DMS153 (cell line): ENCODE measurements at regions not wholly inside any gene's neighbourhood (a gene's known extent, or its start where the extent isn't known, plus 50 kb on each side); places are given as distances from the start of the nearest gene placed in this dataset.
"Not testable (repeated sequence)": the region's sequence is repeated elsewhere in the genome, so short reads cannot be mapped to it uniquely, and the experiment has no call there.

Experiments
- DNase-seq: peaks from one replicate; lab custom pipeline; 2025; lab: John Stamatoyannopoulos, UW

DNA sequence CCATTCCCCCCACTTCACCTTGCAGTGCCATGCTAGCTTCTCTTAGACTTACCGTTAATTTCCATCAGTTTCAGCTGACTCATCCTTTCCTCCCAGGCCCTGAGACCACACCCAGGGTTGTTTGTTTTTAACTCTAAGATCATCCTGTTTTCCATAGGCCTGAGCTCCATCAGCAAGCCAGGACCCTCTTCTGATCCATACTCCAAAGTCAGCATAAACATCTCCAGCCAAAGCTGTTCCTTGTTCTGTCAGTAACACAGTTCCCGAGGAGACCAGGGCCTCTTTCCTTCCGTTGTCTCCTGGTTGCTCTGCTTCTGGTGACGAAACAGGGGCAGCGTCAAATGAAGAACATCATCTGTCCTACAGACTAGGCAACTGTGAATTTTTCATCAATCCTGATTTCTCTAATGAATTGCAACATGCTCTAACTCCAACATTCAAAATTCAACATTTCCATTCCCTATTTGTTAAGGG lies 83.8 kb upstream of the HNF1B start:
- no peak for DNase-seq

DNA sequence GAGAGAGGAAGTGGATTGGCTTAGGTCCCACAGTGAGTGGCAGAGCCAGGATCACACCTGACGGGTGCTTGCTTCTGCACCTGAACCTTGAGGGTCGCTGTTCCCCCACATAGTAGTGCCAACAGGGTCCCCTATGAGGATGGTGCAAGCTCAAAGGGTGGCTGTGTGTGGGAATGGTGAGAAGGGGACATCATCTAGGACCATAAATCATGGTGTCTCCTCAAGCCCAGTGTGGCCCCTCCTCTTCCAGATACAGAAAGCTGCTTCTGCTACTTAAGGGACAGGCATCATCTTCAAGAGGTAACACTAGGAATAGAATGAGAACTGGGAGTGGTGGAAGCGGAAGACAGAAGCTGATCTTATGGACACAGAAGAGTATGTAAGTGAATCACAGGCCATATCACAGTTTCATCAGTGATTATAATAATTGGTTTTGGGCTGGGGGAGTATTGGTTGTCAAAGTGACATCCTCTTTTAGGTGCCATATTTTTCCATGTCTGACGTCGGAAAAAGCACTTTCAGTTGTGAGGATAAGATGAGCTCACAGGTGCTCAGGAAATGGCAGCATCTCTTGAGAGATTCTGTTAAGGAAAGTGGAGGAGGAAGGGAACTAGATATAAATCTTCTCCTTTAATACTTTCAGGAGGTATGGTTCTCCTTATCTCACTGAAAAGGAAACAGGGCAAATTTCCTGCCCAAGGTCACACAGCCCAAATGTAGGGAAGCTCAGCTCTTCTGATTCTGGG lies 83.2 kb upstream of the HNF1B start:
- no peak for DNase-seq

DNA sequence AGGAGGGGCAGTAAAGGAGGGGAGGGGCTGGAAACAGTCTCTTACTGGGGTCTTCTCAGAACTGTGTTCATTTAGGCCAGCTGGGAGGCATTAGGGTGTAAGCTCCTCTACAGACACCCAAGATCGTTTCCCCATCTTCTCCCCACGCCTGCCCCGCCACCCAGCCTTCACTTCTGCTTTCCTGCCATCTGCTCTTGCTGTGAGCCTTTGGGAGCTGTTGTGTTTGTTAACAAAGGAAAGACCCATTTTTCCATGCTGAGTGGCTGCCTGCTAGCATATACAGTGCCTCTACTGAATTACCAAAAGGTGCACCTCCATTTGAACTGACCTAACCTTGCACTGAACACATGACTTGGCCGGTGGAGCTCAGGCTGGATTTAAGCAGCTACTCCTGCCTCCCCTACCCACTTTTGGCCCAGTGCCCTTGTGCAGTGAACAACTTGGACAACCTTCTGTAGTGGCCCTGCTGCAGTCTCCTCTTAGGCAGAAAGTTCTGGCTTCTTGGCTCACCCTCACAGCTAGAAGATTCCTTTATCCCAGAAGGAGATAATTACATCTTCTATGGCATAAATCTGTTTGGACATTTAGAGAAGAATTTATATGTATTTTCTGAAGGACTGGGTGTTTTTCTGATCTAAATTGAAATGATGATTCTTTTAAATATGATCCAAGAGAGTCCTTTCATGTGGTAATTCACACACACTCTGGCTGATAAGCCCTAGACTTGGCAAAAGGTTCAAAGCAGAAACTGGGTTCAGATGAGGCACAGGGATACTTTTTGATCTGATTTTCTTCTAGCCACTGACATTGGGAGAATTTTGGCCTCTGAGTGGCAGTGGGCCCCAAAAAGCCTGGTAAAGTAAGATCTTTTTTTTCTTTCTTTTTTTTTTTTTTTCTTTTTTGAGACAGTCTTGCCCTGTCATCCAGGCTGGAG lies 81.9 kb upstream of the HNF1B start:
- DNase-seq = no peak

DNA sequence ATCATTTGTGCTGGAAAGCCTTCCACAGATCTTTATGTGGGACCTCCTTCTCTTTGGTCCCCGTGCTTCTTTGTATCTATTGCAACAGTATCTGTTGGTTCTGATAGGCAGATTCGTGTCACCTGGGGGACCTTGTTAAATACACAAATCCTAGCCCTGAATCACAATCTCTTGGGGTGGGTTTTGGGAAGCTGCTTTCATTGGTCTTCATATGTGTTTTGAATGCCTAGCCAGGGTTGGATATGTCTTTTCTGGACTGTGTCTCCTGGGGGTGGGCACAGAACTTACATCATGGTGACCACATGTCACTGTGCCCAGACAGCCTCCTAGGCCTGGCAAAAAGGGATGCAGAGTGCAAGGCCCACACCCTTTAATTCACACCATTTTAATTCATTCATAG lies 81.0 kb upstream of the HNF1B start:
- no peak for DNase-seq

DNA sequence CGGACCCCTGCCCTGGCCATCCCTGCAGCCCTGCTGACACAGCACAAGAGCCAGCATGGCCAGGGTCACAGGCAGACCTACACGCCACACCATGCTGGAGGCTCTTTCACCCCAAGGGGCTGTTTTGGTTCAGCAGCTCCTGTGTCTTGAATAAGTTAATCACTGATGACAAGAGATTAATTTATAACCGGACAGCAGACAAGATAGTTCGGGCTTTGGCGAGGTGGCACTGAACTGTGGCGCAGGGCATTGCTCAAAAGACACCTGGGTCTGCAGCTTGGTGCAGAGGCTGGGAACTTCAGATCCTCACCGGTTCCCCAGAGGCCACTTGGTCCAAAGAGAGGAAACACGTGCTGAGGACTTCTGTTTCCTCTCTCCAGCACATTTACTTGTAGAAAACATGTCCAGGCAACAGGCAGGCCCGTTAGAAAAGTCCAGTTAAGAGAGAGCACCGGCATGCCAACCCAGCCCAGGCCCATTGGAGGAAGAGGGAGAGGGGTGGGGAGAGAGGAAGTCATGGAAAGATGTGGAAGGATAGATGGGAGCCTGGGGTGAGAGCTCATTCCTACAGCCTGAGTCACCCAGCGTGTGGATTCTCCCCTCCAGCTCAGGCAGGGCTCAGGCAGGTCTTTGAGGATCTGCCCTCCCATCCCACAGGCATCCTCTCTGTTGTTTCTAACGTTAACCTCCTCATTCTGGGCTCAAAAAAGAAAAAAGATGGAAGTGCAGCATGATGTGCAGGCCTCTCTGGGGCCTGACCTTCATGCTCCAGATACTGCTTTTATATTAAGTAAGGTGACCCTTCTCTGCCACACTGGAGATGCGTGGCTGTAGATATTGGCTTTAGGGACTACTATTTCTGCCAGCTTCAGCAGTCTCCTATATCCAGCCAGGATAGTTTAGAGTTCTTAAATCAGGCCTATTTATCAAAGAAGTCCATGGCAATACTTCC lies 80.0 kb upstream of the HNF1B start:
- DNase-seq = no peak

DNA sequence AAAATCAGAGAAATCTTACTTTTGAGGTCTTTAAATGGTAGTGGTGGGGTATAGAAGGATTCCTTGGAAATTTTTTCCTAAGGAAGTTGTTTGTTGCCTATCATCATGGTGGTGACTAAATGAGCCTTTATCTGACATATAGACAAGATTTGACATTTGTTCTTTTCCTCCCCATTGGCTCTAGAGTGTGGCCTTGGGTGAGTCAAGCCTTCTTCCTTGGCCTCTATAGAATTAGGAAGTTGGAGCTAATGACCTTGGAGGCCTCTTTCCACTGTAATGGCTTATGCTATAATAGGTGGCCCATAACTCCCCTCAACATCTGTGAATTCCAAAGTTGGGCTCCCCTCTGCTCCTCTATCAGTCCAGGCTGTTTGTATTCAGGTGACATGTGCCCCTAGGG lies 79.1 kb upstream of the HNF1B start:
- no peak for DNase-seq

DNA sequence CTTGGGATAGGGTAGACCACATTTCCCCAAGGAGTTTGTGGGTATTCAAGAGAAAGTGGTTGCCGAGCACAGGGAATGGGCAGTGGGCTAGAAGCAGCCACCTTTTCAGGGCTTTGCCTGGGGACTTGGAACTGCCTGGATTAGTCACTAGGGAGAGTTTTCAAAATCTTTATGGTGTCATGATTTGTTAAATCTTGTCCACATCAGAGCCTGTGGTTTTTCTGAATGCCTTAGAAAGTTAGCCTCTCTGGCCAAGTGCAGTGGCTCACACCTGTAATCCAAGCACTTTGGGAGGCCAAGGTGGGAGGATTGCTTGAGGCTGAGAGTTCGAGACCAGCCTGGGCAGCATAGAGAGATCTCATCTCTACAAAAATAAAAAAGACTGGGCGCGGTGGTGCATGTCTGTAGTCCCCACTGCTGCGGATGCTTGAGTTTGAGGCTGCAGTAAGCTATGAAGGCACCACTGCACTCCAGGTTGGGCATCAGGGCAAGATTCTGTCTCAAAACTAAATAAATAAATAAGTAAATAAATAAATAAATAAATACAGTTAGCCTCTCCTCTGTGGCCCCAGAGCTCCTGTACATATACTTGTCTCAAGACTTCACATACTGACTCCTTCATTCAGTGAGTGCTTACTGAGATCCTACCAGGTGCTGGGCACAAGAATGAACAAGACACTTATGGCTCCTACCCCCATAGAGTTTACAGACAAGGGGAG lies 76.3 kb upstream of the HNF1B start:
- no peak for DNase-seq

DNA sequence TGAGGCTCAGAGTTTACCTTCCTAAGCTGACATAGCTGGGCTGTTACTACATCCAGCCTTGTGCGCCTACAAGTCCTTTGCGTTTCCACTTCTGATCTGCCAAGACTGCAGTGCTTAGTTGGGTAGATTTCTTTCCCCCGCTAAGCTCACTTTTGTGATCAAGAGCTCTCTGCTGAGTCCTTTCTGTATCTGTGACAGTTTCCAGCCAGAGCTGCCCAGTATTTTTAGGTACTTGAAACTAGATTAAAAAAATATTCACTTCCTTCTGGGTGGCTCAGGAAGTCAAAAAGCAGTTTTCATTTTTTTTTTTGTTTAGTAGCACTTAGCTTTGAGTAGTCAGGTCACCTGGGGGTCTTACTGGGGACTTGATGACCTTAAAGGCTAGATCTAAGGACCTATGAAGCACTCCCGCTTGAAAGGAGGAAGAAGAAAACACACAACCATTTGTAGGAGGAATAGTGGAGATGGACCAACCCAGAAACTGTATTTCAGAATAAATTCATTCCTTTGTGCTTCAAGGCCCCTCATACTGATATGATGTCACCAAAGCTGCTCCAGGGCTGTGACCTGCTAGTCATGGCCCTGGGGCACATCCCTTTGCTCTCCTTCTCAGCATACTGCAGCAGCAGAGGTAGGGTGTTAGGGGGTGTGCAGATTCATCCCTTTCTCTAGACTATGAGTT lies 75.6 kb upstream of the HNF1B start:
- DNase-seq = no peak

DNA sequence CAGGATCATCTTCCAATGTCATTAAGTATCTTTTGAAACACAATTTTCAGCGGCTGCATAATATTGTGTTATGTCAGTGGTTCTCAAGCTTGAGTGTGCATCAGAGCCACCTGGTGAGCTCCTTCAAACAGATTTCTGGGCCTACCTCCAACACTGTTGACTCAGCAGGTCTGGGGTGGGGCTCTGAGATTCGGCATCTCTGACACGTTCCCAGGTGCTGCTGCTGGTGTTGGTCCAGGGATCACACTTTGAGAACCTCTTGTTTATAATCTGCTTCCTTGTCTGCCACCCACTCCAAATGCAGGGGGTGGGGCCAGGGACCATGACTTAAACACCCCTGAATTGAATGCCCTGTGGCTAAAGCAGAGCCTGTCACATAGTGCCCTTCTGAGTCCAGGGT lies 73.8 kb upstream of the HNF1B start:
- peak; percentile 63 for DNase-seq

DNA sequence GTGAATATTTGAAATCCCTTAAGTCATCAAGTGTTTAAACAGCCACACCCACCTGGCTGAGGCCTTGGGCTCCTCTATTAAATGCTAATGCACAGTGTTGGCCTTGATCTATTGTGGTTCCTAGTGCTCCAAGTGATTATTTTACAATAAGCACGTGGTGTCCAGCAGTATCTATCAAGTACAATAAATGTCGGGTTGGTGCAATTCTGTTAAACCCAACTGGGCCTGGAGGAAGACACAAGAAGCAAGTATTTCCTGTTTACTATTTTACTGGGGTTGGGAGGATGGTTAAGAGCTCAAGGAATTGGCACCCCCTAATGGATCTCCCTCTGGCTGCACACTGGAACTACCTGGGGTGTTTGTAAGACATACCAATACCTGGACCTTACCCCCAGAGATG lies 72.1 kb upstream of the HNF1B start:
- DNase-seq = no peak

DNA sequence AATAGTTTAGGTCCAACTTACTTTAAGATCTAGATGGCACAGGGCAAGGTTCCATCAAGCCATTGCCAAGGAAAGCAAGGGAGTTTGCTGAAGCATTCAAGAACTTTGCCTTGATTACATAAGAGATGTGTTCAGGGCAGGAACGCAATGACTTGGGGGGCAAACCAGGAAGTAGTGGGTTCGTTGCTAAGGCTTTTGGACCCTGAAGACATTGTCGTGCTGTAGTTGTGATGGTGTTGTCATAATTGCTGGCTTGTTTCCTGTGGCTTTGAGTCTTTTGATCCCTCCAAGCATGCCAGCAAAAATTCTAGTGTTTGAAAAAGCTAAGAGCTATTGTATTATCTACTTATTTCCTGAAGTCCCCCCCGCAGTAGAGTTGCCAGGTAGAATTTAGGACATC lies 70.7 kb upstream of the HNF1B start:
- DNase-seq = no peak

DNA sequence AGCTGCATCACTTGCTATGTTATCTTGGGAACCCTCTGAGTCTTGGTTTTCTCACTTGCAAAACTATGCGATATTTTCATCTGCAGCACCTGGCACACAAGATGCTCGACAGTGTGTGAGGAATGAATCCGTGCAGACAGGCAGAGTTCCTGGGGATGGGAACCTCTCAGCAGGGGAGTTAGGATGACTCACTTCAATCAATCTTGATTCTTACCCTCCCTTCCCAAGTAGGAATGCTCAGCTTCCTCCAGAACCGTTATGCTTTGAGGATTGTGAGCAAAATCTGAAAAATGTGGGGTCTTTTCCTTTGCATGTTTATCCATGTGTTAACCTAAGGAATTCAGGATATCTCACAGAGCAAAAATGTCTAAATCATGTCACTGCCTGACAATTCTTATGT lies 68.9 kb upstream of the HNF1B start:
- DNase-seq = no peak

DNA sequence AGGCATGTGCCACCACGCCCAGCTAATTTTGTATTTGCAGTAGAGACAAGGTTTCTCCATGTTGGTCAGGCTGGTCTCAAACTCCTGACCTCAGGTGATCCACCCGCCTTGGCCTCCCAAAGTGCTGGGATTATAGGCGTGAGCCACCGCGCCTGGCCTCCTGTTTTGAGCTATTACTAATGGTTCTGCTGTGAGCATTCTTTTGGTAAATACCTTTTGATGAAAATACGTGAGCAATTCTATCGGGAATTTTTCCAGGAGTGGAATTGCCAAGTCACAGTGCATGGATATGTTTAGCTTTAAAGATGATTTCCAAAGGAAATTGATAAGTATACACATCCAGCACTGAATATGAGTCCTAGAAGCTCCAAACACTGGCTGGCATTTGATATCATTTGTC lies 64.0 kb upstream of the HNF1B start:
- DNase-seq = not testable (repeated sequence)

DNA sequence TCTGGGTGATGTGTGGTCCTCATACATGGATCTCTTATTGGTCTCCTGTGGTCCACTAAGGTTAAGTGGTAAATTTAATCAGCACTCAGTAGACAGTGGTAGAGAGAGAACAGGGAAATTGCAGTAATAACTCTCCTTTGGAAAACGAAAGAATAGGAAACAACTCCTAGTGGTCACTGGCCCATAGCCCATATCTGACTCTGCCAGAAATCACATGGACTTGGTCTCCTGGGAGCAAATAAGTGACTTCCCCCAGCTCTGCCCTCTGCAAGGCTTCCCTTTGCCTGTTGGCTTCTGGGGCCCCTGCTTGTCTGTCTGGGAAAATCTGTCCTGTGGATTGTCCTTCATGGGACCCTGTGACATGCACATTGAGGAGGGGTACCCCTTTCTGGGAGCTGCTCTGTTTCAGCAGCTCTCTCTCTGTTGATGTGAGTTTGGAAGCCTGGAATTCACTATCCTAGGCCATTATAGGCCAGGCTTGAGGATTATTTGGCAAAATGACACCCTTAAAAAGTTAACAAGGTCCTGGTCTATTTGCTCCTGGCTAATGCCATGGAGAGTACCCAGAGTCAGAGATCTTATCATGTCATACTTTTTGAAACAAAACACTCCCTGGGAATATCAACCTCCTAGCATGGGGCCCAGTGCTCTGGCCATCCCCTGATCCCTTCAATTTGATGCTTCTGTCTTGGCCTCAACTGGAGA lies 58.0 kb upstream of the HNF1B start:
- DNase-seq = no peak

DNA sequence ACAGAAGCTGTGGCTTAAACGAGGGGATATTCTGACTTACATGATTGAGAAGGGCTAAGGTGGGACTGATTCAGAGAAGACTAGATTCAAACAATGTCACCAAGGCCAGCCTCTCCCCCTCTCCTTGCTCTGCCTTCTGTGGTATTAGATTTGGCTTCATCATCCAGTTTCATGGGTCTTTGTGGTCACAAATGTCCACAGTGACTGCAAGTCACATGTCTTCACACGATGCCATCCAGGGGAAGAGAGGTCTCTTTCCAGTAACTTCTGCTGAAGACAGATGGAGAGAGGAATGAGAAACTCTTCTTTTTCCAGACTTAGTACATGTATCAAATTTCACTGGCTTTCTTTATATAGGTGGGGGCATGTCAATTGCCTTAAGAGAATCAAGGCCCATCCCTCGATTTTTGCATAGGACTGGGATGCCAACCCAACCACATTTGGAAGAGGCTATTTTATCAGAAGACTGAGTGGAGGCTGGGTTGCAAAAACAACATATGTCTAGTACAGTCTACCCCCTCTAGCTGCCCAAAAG lies 57.3 kb upstream of the HNF1B start:
- no peak for DNase-seq

DNA sequence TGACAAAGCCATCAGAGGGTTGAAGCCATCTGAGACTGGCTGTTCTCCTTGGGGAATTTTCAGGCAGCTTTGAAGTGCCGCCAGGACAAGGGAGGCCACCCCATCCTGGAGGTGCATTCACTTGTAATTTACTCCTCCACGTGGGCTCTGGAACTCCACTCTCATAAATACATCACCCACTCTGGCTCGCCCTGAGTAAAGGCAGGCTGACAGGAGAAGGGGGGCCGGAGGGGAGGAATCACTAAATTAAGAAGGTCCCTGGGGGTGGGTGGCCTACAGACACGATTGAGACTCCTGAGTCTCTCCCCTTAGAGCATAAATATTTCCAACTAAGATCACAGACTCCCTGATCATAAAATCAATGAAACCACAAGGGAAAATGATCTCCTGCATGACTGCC lies 56.3 kb upstream of the HNF1B start:
- no peak for DNase-seq

DNA sequence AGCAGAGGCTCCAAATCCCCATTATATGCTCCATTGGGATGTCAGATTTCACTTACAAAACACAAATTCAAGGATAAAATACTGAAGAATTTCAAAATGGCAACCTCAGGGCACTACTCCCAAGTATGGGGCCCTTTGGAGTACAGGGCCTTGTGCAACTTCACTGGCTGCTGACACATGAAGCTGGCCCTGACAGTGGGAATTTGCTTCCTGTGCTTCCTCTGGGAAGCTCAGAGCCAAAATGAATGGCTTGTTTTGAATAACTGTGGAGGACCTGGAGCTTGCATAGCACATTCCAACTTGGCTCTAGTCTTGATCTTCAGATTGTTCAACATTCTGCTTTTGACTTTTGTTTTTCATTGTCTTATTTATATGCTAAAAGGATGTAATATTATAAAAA lies 52.3 kb upstream of the HNF1B start:
- no peak for DNase-seq

DNA sequence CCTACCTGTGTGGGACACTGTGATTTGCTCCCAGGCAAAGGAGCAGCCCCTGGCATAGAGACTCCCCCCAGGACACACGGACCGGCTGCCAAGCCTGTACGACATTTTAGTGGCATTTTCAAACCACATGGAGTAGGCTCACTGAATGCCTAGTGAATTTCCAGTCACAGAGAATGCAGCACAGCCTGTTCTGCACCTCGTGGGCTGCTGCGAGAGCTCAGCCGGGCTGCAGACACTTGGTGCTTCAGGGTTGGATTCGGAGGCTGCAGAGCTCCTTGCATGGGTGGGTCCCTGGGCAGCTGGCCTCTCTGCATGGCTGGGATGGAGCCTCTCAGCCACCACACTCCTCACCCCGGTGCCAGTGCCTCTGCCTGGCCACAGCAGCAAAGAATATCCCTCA lies 51.2 kb upstream of the HNF1B start:
- DNase-seq = no peak
